Activated CD8-positive, alpha-beta memory T cell treated with anti-CD3 and anti-CD28 coated beads, Interleukin-2, amount 10 ng/mL, durations not matched to agents 7 days and 5 days (primary cell): ENCODE measurements at regions not wholly inside any gene's neighbourhood (a gene's known extent, or its start where the extent isn't known, plus 50 kb on each side); places are given as distances from the start of the nearest gene placed in this dataset.
"Not testable (repeated sequence)": the region's sequence is repeated elsewhere in the genome, so short reads cannot be mapped to it uniquely, and the experiment has no call there.

Experiments used
- ATAC-seq: fragments of 150-1000 bp; cut with Tn5 transposase; one replicate; pipeline ENCODE4 v1.10.0; 2021; ENCODE audit warnings: moderate library complexity
- CTCF ChIA-PET: fragments of 350-600 bp; sonication (Branson Sonifier 250); formaldehyde crosslinking; loops from one replicate; lab custom pipeline; 2021; ENCODE audit warnings: antibody characterized with exemption; lab: Charles Lee
- DNase-seq: peaks from one replicate; pipeline ENCODE4 v3.0.0-alpha.2; 2020
- H3K27ac Mint-ChIP-seq: one replicate; pipeline ENCODE4 v1.8.0; 2021; ENCODE audit warnings: mild to moderate bottlenecking, mixed read lengths
- H3K27me3 Mint-ChIP-seq: one replicate; pipeline ENCODE4 v1.8.0; 2021; ENCODE audit warnings: mixed read lengths
- H3K36me3 Mint-ChIP-seq: one replicate; pipeline ENCODE4 v1.8.0; 2021; ENCODE audit warnings: mild to moderate bottlenecking, mixed read lengths
- H3K4me1 Mint-ChIP-seq: one replicate; pipeline ENCODE4 v1.8.0; 2021; ENCODE audit warnings: mixed read lengths
- H3K4me3 Mint-ChIP-seq: one replicate; pipeline ENCODE4 v1.8.0; 2021; ENCODE audit warnings: mild to moderate bottlenecking, moderate library complexity, mixed read lengths
- H3K9me3 Mint-ChIP-seq: one replicate; pipeline ENCODE4 v1.8.0; 2022; ENCODE audit warnings: low read depth, mixed read lengths

- Mint-ChIP-seq H3K9me3 (peaks cover 2% of the 10 kb centered on the region), H3K27me3 (no peaks in the 10 kb centered on the region), H3K27ac (no peak overlapping the region), H3K4me1 (no peaks in the 10 kb centered on the region), H3K4me3 (no peak overlapping the region), H3K36me3 (no peaks in the 10 kb centered on the region)
- DNase-seq (no peak), ATAC-seq (no peak)
- CTCF ChIA-PET = no interaction called here
Measured at GRCh38 chr4:127469542-127469941, 163.2 kb upstream of the INTU start.

GRCh38 chr4:127469959-127470809 is 162.6 kb upstream of the INTU start:
- DNase-seq (no peak), ATAC-seq (no peak)
- Mint-ChIP-seq H3K27ac (no peak overlapping the region), H3K4me3 (no peak overlapping the region), H3K9me3 (peaks cover 2% of the 10 kb centered on the region), H3K4me1 (no peaks in the 10 kb centered on the region), H3K36me3 (no peaks in the 10 kb centered on the region), H3K27me3 (no peaks in the 10 kb centered on the region)
- CTCF ChIA-PET = no interaction called here

GRCh38 chr4:127478271-127478670 is 154.5 kb upstream of the INTU start:
- H3K4me3 Mint-ChIP-seq, H3K36me3 Mint-ChIP-seq, DNase-seq, H3K27ac Mint-ChIP-seq, CTCF ChIA-PET, ATAC-seq, H3K27me3 Mint-ChIP-seq, H3K4me1 Mint-ChIP-seq, H3K9me3 Mint-ChIP-seq: not testable (repeated sequence)

GRCh38 chr4:127479031-127479622 is 153.6 kb upstream of the INTU start:
- CTCF ChIA-PET = no interaction called here
- no peaks in the 10 kb centered on the region for H3K27me3 Mint-ChIP-seq
- H3K9me3 Mint-ChIP-seq = no peaks in the 10 kb centered on the region
- no peak for ATAC-seq
- H3K4me3 Mint-ChIP-seq = no peak overlapping the region
- no peaks in the 10 kb centered on the region for H3K4me1 Mint-ChIP-seq
- no peak for DNase-seq
- H3K36me3 Mint-ChIP-seq = no peaks in the 10 kb centered on the region
- H3K27ac Mint-ChIP-seq = no peak overlapping the region

- Mint-ChIP-seq H3K4me3 (no peak overlapping the region), H3K9me3 (no peaks in the 10 kb centered on the region), H3K27me3 (no peaks in the 10 kb centered on the region), H3K36me3 (no peaks in the 10 kb centered on the region), H3K27ac (no peak overlapping the region), H3K4me1 (no peaks in the 10 kb centered on the region)
- CTCF ChIA-PET = no interaction called here
- no peak for DNase-seq
- no peak for ATAC-seq
Measured at GRCh38 chr4:127482049-127482448, 150.7 kb upstream of the INTU start.

- Mint-ChIP-seq H3K9me3 (no peaks in the 10 kb centered on the region), H3K4me1 (no peaks in the 10 kb centered on the region), H3K27me3 (no peaks in the 10 kb centered on the region), H3K27ac (no peak overlapping the region), H3K36me3 (no peaks in the 10 kb centered on the region), H3K4me3 (no peak overlapping the region)
- no peak for ATAC-seq
- no peak for DNase-seq
- CTCF ChIA-PET = interaction anchor here (0.7 kb wide), 1 partner anchor 90 kb away, joined by 3 read pairs; no protein-coding TSS in a partner anchor
Measured at GRCh38 chr4:127484117-127484516, 148.6 kb upstream of the INTU start.

GRCh38 chr4:127486248-127486647 is 146.5 kb upstream of the INTU start:
- DNase-seq (no peak), ATAC-seq (no peak)
- no peaks in the 10 kb centered on the region for H3K9me3 Mint-ChIP-seq
- no peak overlapping the region for H3K4me3 Mint-ChIP-seq
- H3K27ac Mint-ChIP-seq = no peak overlapping the region
- no peaks in the 10 kb centered on the region for H3K27me3 Mint-ChIP-seq
- no peaks in the 10 kb centered on the region for H3K36me3 Mint-ChIP-seq
- no peaks in the 10 kb centered on the region for H3K4me1 Mint-ChIP-seq
- CTCF ChIA-PET = no interaction called here

GRCh38 chr4:127491571-127491970 is 141.2 kb upstream of the INTU start:
- DNase-seq = no peak
- no peaks in the 10 kb centered on the region for H3K27me3 Mint-ChIP-seq
- no peak for ATAC-seq
- CTCF ChIA-PET = no interaction called here
- H3K36me3 Mint-ChIP-seq = no peaks in the 10 kb centered on the region
- no peak overlapping the region for H3K4me3 Mint-ChIP-seq
- H3K27ac Mint-ChIP-seq = no peak overlapping the region
- H3K4me1 Mint-ChIP-seq = no peaks in the 10 kb centered on the region
- no peaks in the 10 kb centered on the region for H3K9me3 Mint-ChIP-seq

GRCh38 chr4:127496875-127497274 is 135.9 kb upstream of the INTU start:
- H3K36me3 Mint-ChIP-seq, H3K9me3 Mint-ChIP-seq, ATAC-seq, H3K27ac Mint-ChIP-seq, H3K4me3 Mint-ChIP-seq, CTCF ChIA-PET, H3K4me1 Mint-ChIP-seq, H3K27me3 Mint-ChIP-seq: not testable (repeated sequence)
- peak; percentile 48 for DNase-seq

- H3K27me3 Mint-ChIP-seq = no peaks in the 10 kb centered on the region
- DNase-seq = no peak
- CTCF ChIA-PET = no interaction called here
- H3K27ac Mint-ChIP-seq = no peak overlapping the region
- no peaks in the 10 kb centered on the region for H3K36me3 Mint-ChIP-seq
- ATAC-seq = no peak
- peaks cover 4% of the 10 kb centered on the region for H3K4me1 Mint-ChIP-seq
- H3K4me3 Mint-ChIP-seq = no peak overlapping the region
- no peaks in the 10 kb centered on the region for H3K9me3 Mint-ChIP-seq
Measured at GRCh38 chr4:127498366-127498765, 134.4 kb upstream of the INTU start.

GRCh38 chr4:127500242-127500641 is 132.5 kb upstream of the INTU start:
- DNase-seq (no peak), ATAC-seq (no peak)
- no peaks in the 10 kb centered on the region for H3K36me3 Mint-ChIP-seq
- peaks cover 4% of the 10 kb centered on the region for H3K4me1 Mint-ChIP-seq
- CTCF ChIA-PET = no interaction called here
- no peak overlapping the region for H3K4me3 Mint-ChIP-seq
- no peak overlapping the region for H3K27ac Mint-ChIP-seq
- H3K27me3 Mint-ChIP-seq = no peaks in the 10 kb centered on the region
- H3K9me3 Mint-ChIP-seq = no peaks in the 10 kb centered on the region

- CTCF ChIA-PET = no interaction called here
Measured at GRCh38 chr4:127501103-127501502, 131.7 kb upstream of the INTU start.

GRCh38 chr4:127503111-127503510 is 129.6 kb upstream of the INTU start:
- ATAC-seq (no peak), DNase-seq (no peak)
- H3K4me3 Mint-ChIP-seq = no peak overlapping the region
- CTCF ChIA-PET = no interaction called here
- no peaks in the 10 kb centered on the region for H3K9me3 Mint-ChIP-seq
- H3K27ac Mint-ChIP-seq = no peak overlapping the region
- H3K27me3 Mint-ChIP-seq = no peaks in the 10 kb centered on the region
- no peaks in the 10 kb centered on the region for H3K4me1 Mint-ChIP-seq
- H3K36me3 Mint-ChIP-seq = no peaks in the 10 kb centered on the region

More at GRCh38 chr4:127501103-127501502, 131.7 kb upstream of the INTU start:
- H3K9me3 Mint-ChIP-seq = no peaks in the 10 kb centered on the region
- peaks cover 4% of the 10 kb centered on the region for H3K4me1 Mint-ChIP-seq
- ATAC-seq = no peak
- no peak overlapping the region for H3K27ac Mint-ChIP-seq
- H3K36me3 Mint-ChIP-seq = no peaks in the 10 kb centered on the region
- DNase-seq = no peak
- no peak overlapping the region for H3K4me3 Mint-ChIP-seq
- no peaks in the 10 kb centered on the region for H3K27me3 Mint-ChIP-seq

- Mint-ChIP-seq H3K27me3 (no peaks in the 10 kb centered on the region), H3K4me1 (no peaks in the 10 kb centered on the region), H3K36me3 (no peaks in the 10 kb centered on the region), H3K9me3 (no peaks in the 10 kb centered on the region), H3K27ac (no peak overlapping the region), H3K4me3 (no peak overlapping the region)
- ATAC-seq = no peak
- DNase-seq = no peak
- CTCF ChIA-PET = no interaction called here
Measured at GRCh38 chr4:127505203-127505602, 127.6 kb upstream of the INTU start.
